Keratinocyte (primary cell): ENCODE measurements at regions not wholly inside any gene's neighbourhood (a gene's known extent, or its start where the extent isn't known, plus 50 kb on each side); places are given as distances from the start of the nearest gene placed in this dataset.

Source experiments
- CTCF ChIP-seq, 3 experiments: IDR thresholded peaks in 1 of 3; conservative IDR thresholded peaks in 1 of 3; optimal IDR thresholded peaks in 1 of 3; 2 replicates in 2 of 3; 3 replicates in 1 of 3; pipeline versions ENCODE3 to v1.5.1; 2011; ENCODE audit warnings: low read length in 3 of 3, mild to moderate bottlenecking in 3 of 3, moderate library complexity in 2 of 3, control low read depth in 1 of 3, inconsistent platforms in 1 of 3; ENCODE audit not compliant: insufficient read depth in 2 of 3; ENCODE audit errors: extremely low read depth in 1 of 3
- EZH2 ChIP-seq: IDR thresholded peaks from one replicate; pipeline ENCODE4 v1.6.1; 2012; ENCODE audit warnings: inconsistent platforms, mild to moderate bottlenecking, low read length, moderate library complexity

DNA sequence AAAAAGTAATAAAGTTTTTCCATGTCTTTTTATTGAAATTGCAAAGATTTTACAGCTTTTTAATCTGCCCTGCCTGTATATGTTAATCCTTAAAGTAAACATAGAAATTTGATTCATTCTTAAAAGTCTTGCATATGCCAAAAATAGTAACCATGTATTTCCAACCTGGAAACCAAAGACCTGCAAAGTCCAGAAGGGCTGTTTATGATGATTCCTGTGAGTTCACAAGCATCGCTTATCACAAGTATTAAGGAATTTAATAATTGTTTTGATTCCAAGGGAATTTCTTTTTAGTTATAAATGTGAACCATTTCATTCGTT is 199.1 kb downstream of the PTPRC start:
- TF ChIP-seq CTCF (optimal IDR thresholded peaks at IDR 0.05 in 1 of 3, IDR thresholded peaks at IDR 0.05 in 1 of 3, conservative IDR thresholded peaks at IDR 0.05 in 1 of 3; ENCODE audit: extremely low read depth in 1 of 3, insufficient read depth in 2 of 3, low read length in 3 of 3) (no peak), EZH2 (no peak)
